ENCODE measurements at regions not wholly inside any gene's neighbourhood (a gene's known extent, or its start where the extent isn't known, plus 50 kb on each side); places are given as distances from the start of the nearest gene placed in this dataset.
"Not testable (repeated sequence)": the region's sequence is repeated elsewhere in the genome, so short reads cannot be mapped to it uniquely, and the experiment has no call there.

DNA sequence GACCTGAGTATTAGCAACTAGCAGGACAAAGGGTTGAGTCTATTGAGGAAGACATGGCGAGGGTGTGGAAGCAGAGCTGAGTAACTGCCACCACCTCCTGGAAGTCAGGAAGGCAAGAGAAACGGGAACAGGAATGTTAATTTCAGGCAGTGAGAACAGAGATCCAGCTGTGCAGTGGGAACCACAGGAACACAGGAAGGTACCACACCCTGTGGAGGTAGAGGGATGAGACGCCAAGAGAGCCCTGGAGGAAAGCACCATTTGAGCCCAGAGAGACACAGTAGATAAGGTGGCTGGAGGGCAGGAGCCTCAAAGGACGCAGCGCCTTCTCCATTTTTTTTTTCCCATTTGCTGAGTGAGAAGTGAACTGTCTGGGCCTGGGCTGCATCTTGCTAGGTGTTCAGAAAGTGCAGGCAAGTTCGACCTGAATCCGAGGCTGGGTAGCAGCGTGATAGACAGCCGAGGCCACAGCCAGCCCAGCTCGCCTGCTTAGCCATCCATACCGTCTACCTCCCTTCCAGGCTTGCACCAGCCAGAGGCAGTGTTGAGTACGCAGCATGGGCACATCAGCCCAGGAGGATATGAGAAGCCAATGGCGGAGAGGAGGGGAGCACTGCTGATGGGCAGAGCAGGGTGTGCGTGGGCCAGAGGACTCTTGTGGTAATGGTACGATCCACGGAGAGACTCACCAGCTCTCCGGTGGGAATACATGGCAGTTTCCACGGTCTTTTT is 306.7 kb downstream of the ANAPC1 start:
- DNase-seq (ENCODE audit: low read depth), result not testable (repeated sequence)

- DNase-seq (ENCODE audit: low read depth), result not testable (repeated sequence)
Measured at GRCh38 chr2:111579500-111580134, 304.4 kb downstream of the ANAPC1 start.

- not testable (repeated sequence) for DNase-seq (ENCODE audit: low read depth)
Measured at GRCh38 chr2:111580616-111581015, 303.4 kb downstream of the ANAPC1 start.

GRCh38 chr2:111582090-111582489 is 301.9 kb downstream of the ANAPC1 start:
- not testable (repeated sequence) for DNase-seq (ENCODE audit: low read depth)

DNA sequence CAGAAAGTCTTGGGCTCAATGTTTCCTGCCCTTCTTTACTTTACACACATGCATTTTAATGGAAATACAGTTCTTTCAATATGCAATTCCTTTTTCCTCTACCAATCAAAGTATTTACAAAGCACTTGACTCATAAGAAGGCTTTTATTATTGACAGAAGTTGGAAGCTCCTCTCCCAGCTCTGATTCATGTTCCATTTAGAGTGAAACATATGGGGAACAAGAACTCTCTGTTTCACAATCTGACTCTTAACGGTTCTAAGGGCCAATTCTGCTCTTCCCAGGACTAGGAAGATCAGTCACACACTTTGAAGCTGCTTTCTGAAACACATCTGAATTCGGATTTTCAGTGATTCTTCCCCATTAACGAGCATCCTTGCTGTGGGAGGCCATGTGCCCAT is 300.5 kb downstream of the ANAPC1 start:
- not testable (repeated sequence) for DNase-seq (ENCODE audit: low read depth)

GRCh38 chr2:111584540-111584939 is 299.5 kb downstream of the ANAPC1 start:
- DNase-seq (ENCODE audit: low read depth), result not testable (repeated sequence)

GRCh38 chr2:111584950-111585349 is 299.0 kb downstream of the ANAPC1 start:
- DNase-seq (ENCODE audit: low read depth), result not testable (repeated sequence)

DNA sequence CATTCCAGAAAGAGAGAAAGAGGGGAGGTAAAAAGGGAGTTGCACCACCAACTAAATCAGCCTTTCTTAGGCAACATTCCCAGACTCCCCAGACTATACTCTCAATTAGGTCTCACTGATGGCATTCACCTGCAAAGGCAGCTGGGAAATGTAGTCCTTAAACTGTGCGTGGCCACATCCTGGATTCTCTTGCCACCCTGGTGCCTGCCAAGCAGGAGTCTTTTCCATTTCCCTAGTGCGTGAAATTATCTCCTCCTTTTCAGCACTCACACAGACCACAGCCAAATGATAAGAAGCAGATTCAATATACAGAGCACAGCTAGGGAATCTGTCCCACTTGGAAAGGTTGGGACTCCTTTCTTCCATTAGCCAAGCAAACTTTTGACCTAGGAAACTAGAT is 298.0 kb downstream of the ANAPC1 start:
- not testable (repeated sequence) for DNase-seq (ENCODE audit: low read depth)

DNA sequence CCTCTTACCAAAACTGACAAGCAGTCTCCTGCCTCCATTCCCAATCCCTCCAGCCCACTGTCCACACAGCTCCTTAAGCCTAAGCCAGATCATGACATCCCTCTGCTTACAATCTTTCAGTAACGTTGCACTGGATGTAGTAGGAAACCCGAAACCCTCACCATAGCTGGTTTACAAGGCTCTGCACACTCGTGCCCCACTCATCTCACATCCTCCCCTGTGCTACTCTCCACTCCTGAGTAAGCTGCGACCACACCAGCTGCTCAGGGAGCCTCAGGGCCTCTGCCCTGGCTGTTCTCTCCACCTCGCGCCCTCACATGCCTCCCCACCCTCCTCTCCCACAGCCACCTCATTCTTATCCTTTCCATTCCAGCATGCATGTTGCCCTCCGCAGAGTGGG is 288.9 kb downstream of the ANAPC1 start:
- not testable (repeated sequence) for DNase-seq (ENCODE audit: low read depth)

DNA sequence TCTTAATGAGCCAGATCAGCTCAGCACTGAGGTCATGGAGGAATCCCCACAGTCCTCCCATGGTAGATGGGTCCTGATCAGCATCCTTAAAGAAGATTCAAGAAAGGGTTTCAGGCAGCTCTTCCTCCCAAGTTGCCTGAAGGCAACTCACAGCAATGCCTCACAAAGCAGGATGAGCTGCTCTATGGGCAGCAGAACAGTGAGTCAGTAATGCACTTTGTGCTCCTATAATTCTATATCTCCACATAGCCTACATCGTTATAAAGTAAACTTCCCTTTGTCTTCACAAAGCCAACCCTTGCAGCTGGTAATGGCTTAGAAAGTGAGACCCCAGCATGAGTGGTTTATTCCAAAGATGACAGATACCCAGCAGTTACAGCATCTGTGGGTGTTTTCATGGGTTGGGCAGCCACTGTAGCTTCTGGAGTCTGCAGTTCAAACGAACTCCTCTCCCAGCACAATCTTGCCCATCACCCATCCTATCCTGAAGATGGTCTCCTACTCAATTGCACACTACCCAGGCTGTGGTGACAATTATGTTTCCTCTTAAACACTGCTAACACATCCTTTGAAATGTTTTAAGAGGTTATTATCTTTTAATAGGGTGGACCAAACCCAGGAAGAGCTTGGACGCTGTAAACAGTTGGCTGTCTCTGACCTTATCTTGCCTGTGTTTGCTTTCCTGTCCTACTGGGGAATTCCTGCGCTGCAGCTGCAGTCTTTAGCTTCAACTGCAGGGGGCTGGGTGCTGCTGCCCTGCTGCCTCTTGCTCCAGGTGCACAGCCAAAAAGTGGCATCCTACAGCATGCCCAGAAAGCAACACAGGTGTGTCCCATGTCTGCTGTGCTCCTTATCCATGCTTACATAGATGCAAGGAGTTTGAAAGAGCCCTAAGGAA is 286.9 kb downstream of the ANAPC1 start:
- not testable (repeated sequence) for DNase-seq (ENCODE audit: low read depth)

GRCh38 chr2:111598944-111599343 is 285.0 kb downstream of the ANAPC1 start:
- not testable (repeated sequence) for DNase-seq (ENCODE audit: low read depth)

- not testable (repeated sequence) for DNase-seq (ENCODE audit: low read depth)
Measured at GRCh38 chr2:111602259-111602658, 281.7 kb downstream of the ANAPC1 start.

- not testable (repeated sequence) for DNase-seq (ENCODE audit: low read depth)
Measured at GRCh38 chr2:111605798-111606197, 278.2 kb downstream of the ANAPC1 start.

DNA sequence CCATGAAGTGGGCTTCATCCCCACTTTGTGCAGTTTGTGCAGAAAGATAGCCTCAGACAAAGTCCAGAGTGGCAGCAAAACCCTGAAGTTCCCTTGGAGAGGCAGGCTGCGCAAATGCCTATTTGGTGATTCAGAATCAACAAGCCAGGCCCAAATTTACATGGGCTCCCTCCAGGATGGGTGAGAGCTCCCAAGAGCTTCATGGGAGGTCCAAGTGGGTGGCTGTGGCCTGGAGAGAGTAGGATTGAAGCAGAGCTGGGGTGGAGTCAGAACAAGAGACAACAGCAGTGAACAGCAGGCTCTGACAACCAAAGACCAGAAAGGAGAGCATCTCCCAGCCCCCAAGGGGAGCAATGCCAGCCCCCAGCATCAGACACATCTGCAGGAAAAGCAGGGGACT is 277.4 kb downstream of the ANAPC1 start:
- not testable (repeated sequence) for DNase-seq (ENCODE audit: low read depth)

GRCh38 chr2:111609146-111609844 is 274.7 kb downstream of the ANAPC1 start:
- DNase-seq (ENCODE audit: low read depth), result not testable (repeated sequence)

DNA sequence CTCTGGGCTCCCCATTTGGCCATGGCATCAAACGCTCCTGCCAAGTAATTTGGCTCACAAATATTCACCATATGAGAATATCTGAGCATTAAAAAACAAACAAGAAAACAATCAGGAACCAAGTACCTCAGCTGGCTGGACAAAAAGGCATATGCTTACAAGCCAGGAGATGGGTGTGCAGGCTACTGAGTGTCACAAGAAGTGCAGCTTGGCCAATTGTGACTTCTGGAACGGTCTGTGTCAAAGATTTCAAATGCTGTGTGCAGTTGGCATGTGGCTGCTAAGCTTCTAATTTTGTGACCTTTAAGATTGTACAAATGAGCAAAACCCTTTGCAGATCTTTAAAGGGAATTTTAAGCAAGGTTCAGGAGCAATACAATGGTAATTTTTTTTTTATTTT is 274.0 kb downstream of the ANAPC1 start:
- not testable (repeated sequence) for DNase-seq (ENCODE audit: low read depth)

GRCh38 chr2:111616651-111617218 is 267.3 kb downstream of the ANAPC1 start:
- no peak for DNase-seq (ENCODE audit: low read depth)

- no peak for DNase-seq (ENCODE audit: low read depth)
Measured at GRCh38 chr2:111617299-111618225, 266.4 kb downstream of the ANAPC1 start.

DNA sequence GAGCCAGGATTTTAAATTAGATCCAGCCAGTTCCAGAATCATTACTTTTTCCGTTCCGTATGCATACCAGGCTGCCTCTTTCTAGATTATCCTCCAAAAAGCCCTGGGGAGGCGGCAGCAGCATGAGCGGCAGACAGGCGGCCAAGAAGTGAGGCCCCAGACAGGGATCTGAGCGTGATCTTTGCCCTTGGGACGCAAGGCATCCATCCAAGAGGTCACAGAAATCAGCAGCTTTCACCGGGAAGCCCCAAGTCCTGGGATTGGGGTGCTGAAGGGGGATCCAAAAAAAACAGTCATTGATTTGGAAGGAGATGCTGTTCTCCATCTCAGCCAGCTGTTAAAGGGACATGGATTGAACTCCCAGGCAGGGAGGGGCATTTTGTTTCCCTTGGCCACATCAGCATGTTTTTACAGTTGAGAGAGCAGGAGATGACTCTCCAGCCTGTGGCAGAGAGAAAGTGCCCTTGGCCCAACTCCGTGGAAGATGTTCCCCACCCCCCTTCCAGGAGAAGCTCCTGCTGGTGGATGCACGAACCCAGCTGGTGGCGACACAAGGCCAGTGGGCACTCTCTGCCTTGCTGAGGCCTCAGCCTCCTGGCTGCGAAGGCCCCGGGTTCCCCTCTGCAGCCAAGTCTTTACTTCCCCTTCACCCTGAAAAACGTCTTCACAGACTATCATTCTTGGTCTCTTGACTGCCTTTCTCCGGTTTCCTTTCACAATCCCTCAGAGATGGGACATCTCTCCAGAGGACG is 265.6 kb downstream of the ANAPC1 start:
- no peak for DNase-seq (ENCODE audit: low read depth)
